ENCODE measurements at regions not wholly inside any gene's neighbourhood (a gene's known extent, or its start where the extent isn't known, plus 50 kb on each side); places are given as distances from the start of the nearest gene placed in this dataset.

DNA sequence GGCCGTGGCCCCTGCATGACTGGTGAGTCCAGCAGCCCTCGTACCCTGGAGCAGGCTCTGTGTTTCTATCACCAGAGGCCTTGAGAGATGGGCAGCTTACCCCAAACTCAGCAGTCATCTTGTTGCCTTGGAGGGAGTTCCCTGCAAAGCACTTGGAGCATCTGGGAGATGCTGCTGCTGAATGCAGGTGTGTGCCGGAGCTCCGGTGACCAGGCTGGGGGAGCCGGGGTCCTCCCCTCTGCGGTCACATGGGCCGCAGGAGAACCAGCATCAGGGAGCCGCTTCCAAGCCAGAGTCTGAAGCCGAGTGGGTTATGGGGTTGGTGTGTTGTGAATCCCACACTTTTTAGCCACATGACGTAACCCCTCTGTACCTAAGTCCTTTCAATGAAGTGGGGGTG, 82.8 kb downstream of the TEX29 start:
- no peaks in the 10 kb centered on the region for H3K4me1 ChIP-seq (ENCODE audit: control insufficient read depth, low read depth, low read length)
- no peaks in the 10 kb centered on the region for H3K9me3 ChIP-seq (ENCODE audit: control insufficient read depth, low read depth, low read length)
- H3K27me3 ChIP-seq (ENCODE audit: control insufficient read depth, insufficient read depth, low read length) = no peaks in the 10 kb centered on the region
- H3K4me3 ChIP-seq (ENCODE audit: low read length) = no peak overlapping the region
- H3K27ac ChIP-seq (ENCODE audit: low read length) = no peak overlapping the region
- H3K9ac ChIP-seq (ENCODE audit: low read length) = no peak overlapping the region
- H3K36me3 ChIP-seq (ENCODE audit: control insufficient read depth, low read depth, low read length) = no peaks in the 10 kb centered on the region

DNA sequence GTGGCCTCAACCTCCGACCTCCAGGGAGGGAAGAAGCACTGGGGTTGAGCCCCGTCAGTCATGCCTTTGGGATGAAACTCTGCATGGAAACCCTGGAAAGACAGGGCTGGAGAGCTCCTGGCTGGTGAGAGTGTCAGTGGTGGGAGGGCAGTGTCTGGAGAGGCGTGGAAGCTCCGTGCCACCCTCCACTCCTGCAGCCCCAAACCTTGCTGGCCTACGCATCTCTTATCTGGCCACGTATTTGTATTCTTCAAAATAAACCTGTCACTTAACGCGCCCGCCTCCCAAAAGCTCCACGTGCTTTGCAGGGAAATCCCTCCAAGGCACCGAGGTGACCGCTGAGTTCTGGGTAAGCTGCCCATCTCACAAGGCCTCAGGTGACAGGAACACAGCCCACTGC, 84.3 kb downstream of the TEX29 start:
- Histone ChIP-seq H3K27ac (ENCODE audit: low read length) (no peak overlapping the region), H3K4me1 (ENCODE audit: control insufficient read depth, low read depth, low read length) (no peaks in the 10 kb centered on the region), H3K9ac (ENCODE audit: low read length) (no peak overlapping the region), H3K4me3 (ENCODE audit: low read length) (no peak overlapping the region), H3K27me3 (ENCODE audit: control insufficient read depth, insufficient read depth, low read length) (no peaks in the 10 kb centered on the region), H3K36me3 (ENCODE audit: control insufficient read depth, low read depth, low read length) (no peaks in the 10 kb centered on the region), H3K9me3 (ENCODE audit: control insufficient read depth, low read depth, low read length) (no peaks in the 10 kb centered on the region)

DNA sequence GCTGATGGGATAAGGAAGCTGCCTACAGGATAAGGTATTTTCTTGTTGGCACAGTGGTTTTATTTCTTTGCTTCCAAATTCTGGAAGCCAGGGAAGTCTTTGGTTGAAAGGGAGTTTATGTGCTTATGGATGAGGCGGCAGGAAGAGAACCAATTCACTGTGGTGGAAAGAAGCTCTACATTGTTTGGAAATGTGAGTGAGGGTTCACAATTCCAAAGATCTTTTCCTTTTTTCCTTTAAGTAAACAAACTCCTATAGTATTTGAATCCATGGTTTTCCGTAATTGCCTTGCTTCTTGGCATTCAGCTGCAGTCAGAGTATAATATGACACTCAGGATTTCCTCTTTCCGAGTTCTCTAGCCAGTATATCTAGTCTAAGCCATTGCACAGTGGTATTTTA, 86.2 kb downstream of the TEX29 start:
- no peaks in the 10 kb centered on the region for H3K27me3 ChIP-seq (ENCODE audit: control insufficient read depth, insufficient read depth, low read length)
- no peaks in the 10 kb centered on the region for H3K9me3 ChIP-seq (ENCODE audit: control insufficient read depth, low read depth, low read length)

DNA sequence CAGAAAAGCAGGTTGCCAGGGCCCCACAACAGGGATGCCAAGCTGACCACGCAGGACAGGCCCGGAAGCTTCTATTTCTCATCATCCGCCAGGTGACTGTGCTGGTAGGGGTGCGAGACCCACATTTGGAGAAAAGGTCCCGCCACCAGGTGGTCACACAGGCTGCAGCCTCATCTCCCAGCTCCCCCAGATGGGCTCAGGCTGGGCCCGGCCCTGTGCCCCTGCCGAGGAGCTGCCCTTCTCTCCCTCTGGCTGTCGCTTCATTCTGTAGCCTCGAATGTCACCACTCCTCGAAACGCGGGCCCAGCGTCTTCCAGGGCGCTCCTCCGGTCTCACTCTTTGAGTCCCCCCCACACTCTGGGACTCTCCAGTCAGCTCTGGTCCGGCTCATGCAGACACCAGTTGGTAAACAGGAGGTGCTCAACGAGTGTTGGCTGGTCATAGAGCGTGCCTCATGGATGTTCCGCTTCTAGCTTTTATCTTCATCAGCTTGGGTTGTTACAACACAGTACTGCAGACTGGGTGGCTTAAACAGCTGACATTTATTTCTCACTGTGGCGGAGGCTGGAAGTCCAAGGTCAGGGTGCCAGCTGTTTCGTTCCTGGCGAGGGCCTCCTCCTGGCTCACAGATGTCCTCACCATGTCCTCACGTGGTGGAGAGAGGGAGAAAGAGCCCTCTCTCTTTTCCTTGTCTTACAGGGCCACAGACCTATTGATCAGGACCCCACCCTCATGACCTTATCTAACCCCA, 87.1 kb downstream of the TEX29 start:
- H3K27ac ChIP-seq (ENCODE audit: low read length) = no peak overlapping the region
- H3K9ac ChIP-seq (ENCODE audit: low read length) = no peak overlapping the region
- H3K9me3 ChIP-seq (ENCODE audit: control insufficient read depth, low read depth, low read length) = no peaks in the 10 kb centered on the region
- H3K36me3 ChIP-seq (ENCODE audit: control insufficient read depth, low read depth, low read length) = no peaks in the 10 kb centered on the region
- H3K4me1 ChIP-seq (ENCODE audit: control insufficient read depth, low read depth, low read length) = no peaks in the 10 kb centered on the region
- H3K27me3 ChIP-seq (ENCODE audit: control insufficient read depth, insufficient read depth, low read length) = no peaks in the 10 kb centered on the region
- H3K4me3 ChIP-seq (ENCODE audit: low read length) = no peak overlapping the region

More for the DNA sequence above, 86.2 kb downstream of the TEX29 start:
- H3K27ac ChIP-seq (ENCODE audit: low read length) = no peak overlapping the region
- H3K9ac ChIP-seq (ENCODE audit: low read length) = no peak overlapping the region
- H3K36me3 ChIP-seq (ENCODE audit: control insufficient read depth, low read depth, low read length) = no peaks in the 10 kb centered on the region
- H3K4me3 ChIP-seq (ENCODE audit: low read length) = no peak overlapping the region
- no peaks in the 10 kb centered on the region for H3K4me1 ChIP-seq (ENCODE audit: control insufficient read depth, low read depth, low read length)

DNA sequence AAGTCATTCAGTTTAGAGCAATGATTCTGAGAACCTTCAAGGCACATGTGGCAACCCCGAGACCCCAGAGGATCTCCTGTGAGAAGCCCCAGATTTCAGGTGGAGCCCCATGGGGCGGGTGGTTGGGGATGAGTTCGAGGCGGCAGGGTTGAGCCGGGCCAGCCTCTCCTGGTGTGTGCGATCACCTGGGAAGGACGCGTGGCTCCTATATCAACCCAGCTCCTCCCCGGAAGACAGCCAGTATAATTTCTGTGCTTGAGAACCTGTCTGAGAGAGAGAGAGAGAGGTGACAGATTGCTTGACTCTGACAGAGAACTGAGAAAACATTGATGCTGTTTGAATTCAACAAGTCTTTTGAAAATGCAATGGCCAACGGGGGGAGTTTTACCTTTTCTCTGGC, 89.0 kb downstream of the TEX29 start:
- no peak overlapping the region for H3K9ac ChIP-seq (ENCODE audit: low read length)
- no peaks in the 10 kb centered on the region for H3K36me3 ChIP-seq (ENCODE audit: control insufficient read depth, low read depth, low read length)
- H3K9me3 ChIP-seq (ENCODE audit: control insufficient read depth, low read depth, low read length) = no peaks in the 10 kb centered on the region
- H3K4me3 ChIP-seq (ENCODE audit: low read length) = no peak overlapping the region
- H3K27ac ChIP-seq (ENCODE audit: low read length) = no peak overlapping the region
- no peaks in the 10 kb centered on the region for H3K27me3 ChIP-seq (ENCODE audit: control insufficient read depth, insufficient read depth, low read length)
- H3K4me1 ChIP-seq (ENCODE audit: control insufficient read depth, low read depth, low read length) = peaks cover 4% of the 10 kb centered on the region

DNA sequence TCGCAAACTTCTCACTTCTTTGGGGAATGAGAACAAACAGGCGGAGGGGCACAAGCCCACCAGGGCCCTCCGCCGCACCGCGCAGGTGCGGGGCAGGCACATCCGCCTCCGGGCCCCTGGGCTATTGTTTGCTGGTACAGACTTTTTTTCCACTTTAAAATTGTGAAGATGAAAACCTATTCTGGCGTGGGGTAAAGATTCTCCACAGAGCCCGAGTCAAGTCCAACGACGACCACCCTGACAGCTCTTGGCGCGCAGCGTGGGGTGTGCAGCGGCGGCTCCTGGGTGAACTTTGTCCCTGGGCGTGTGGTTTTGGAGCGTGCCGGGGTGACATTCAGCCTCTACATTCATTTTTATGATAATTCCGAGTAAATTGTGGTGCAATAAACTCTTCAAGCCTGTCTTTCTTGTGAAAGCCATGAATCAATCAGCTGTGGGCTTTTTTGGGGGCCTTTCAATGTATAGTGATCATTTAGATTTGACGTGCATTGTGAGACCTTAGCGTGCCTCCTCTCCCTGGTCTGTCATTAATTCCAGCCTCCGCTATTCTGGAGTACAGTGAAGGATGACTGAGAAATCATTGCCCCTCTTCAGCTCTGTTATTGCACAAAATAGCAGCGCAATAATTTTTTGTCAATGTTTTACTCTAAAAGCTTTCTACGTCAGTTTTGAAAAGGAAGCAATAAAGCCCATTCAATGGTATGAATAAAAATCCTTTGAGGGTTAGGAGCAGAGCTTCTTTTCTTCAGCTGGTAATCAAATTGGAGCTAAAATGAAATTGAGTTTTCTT, 90.0 kb downstream of the TEX29 start:
- Histone ChIP-seq H3K9ac (ENCODE audit: low read length) (no peak overlapping the region), H3K4me1 (ENCODE audit: control insufficient read depth, low read depth, low read length) (peaks cover 4% of the 10 kb centered on the region), H3K27me3 (ENCODE audit: control insufficient read depth, insufficient read depth, low read length) (no peaks in the 10 kb centered on the region), H3K4me3 (ENCODE audit: low read length) (no peak overlapping the region), H3K9me3 (ENCODE audit: control insufficient read depth, low read depth, low read length) (no peaks in the 10 kb centered on the region), H3K27ac (ENCODE audit: low read length) (no peak overlapping the region), H3K36me3 (ENCODE audit: control insufficient read depth, low read depth, low read length) (no peaks in the 10 kb centered on the region)

DNA sequence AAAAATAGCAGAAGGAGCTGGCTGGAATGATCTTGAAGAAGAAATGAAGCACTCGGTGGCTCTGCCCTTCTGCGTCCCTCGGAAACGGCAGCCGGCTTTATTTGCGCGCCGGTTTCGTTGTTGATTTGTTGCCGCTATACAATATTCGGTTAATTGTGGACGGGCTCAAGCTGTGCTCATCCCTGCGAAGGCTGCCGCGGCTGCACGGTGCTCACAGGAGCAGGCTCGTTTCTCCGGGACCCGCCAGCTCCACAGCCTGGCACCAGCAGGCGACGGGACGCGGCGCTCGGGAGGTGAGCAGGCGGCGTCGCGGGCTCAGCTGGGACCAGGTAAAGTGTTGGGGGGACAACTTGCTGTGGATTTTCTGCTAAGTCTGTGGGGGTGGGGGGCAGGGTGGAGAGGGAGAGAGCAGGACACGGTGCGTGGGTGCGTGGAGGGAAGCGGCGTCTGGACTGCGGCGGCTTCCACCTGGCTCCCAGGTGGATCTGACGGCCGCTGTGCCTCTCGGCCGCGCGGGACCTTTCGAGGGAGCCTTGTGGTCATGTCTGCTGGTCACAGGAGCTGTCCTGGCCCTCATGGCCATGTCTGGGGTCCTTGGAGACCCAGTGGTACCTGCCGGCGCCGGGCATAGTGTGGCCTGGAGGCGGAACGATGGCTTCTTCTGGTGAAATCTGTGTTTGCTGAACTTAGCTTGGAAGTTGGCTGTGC, 90.9 kb downstream of the TEX29 start:
- Histone ChIP-seq H3K36me3 (ENCODE audit: control insufficient read depth, low read depth, low read length) (no peaks in the 10 kb centered on the region), H3K4me3 (ENCODE audit: low read length) (no peak overlapping the region), H3K9me3 (ENCODE audit: control insufficient read depth, low read depth, low read length) (no peaks in the 10 kb centered on the region), H3K4me1 (ENCODE audit: control insufficient read depth, low read depth, low read length) (peaks cover 4% of the 10 kb centered on the region), H3K9ac (ENCODE audit: low read length) (no peak overlapping the region), H3K27me3 (ENCODE audit: control insufficient read depth, insufficient read depth, low read length) (no peaks in the 10 kb centered on the region), H3K27ac (ENCODE audit: low read length) (no peak overlapping the region)

DNA sequence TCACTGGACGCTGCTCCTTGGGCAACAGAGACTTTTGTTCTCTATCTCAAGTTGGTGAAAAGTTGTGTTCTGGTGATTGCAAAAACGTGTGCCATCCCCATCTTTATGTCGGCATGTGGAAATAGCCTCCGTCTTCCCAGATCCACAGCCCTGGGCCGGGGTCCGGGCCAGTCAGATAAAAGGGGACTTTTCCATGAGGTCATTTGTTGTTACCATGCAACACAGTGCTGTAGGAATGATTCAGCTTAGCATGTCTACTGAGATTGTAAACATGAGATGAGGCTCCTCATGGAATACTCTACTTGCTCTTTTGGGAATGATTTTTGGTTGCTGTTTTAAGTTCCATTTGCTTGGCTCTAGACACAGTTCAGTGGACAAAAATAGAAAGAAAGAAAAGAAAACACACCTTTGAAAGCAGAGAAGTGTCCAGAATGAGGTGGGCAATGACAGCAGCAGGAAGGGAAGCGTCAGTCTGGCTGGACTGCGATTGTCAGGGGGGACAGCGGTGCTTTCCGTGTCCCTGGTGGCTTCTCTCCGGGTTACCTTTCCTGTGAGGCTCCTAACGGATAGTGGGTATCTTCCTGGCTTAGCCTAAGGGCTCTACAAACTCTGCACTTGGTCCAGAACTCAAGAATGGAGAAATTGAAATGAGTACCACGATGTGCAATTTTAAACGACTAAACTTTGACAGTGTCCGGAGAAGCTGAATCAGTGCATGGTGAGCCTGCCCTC, 91.6 kb downstream of the TEX29 start:
- H3K9me3 ChIP-seq (ENCODE audit: control insufficient read depth, low read depth, low read length) = no peaks in the 10 kb centered on the region
- H3K27me3 ChIP-seq (ENCODE audit: control insufficient read depth, insufficient read depth, low read length) = no peaks in the 10 kb centered on the region
- H3K4me3 ChIP-seq (ENCODE audit: low read length) = no peak overlapping the region

DNA sequence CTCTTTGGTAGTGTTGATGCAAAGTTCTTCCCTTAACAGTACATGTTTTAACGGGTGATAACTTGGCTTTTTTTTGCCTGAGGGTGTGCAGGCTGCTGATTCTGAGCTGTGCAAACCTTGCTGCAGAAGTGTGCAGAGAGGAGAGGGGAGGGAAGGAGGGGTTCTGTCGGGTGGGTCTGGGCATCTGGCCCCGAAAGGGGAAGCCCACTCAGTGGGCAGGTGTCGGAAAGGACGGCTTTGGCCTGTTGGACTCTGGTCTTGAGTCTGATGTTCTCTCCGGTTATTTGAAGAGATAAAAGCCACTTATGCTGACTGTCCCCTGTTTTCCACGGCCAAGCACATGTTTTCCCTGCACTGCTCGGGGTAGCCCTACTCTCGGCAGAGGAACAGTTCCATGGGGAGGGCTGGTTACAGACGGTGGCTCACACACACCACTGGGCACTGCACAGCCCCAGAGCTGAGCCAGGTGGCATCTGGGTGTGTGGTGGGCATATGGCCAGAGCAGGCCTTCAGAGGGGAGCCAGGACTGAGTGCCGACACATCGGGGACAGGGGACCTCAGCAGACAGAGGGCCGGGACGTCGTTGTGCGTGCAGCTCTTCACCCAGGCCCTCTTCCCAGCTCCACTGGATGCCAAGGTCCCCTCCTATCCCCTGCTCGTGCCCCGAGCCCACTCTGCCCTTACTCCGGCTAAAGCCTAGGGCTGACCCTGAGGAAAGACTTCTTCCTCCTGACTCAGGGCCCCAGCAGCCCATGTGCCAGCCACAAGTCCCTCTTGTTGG, 93.2 kb downstream of the TEX29 start:
- Histone ChIP-seq H3K4me3 (ENCODE audit: low read length) (no peak overlapping the region), H3K27me3 (ENCODE audit: control insufficient read depth, insufficient read depth, low read length) (no peaks in the 10 kb centered on the region)

More for the DNA sequence above, 91.6 kb downstream of the TEX29 start:
- Histone ChIP-seq H3K4me1 (ENCODE audit: control insufficient read depth, low read depth, low read length) (peaks cover 4% of the 10 kb centered on the region), H3K27ac (ENCODE audit: low read length) (no peak overlapping the region), H3K9ac (ENCODE audit: low read length) (no peak overlapping the region), H3K36me3 (ENCODE audit: control insufficient read depth, low read depth, low read length) (no peaks in the 10 kb centered on the region)

DNA sequence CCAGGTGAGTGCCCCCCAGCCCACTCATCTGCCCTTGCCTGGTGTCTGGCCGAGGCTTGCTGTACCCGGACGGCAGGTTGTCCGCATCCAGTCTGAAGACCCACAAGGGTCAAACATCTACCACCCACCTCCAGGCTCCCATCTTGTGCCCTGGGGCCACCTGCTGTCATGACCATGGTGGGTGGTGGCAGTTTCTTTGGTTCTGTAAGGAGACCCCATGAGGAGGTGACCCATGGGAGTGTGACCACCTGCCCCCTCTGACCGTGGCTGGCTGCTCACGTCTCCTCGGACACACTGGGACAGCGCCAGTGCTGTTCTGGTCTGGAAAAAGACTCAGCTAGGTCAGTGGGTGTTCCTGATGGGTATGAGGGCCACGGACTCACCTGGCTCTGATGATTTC, 93.9 kb downstream of the TEX29 start:
- peaks cover 4% of the 10 kb centered on the region for H3K4me1 ChIP-seq (ENCODE audit: control insufficient read depth, low read depth, low read length)
- H3K9me3 ChIP-seq (ENCODE audit: control insufficient read depth, low read depth, low read length) = no peaks in the 10 kb centered on the region
- H3K27me3 ChIP-seq (ENCODE audit: control insufficient read depth, insufficient read depth, low read length) = no peaks in the 10 kb centered on the region
- no peaks in the 10 kb centered on the region for H3K36me3 ChIP-seq (ENCODE audit: control insufficient read depth, low read depth, low read length)
- no peak overlapping the region for H3K4me3 ChIP-seq (ENCODE audit: low read length)
- H3K27ac ChIP-seq (ENCODE audit: low read length) = no peak overlapping the region
- no peak overlapping the region for H3K9ac ChIP-seq (ENCODE audit: low read length)

More for the DNA sequence above, 93.2 kb downstream of the TEX29 start:
- Histone ChIP-seq H3K9me3 (ENCODE audit: control insufficient read depth, low read depth, low read length) (no peaks in the 10 kb centered on the region), H3K4me1 (ENCODE audit: control insufficient read depth, low read depth, low read length) (peaks cover 4% of the 10 kb centered on the region), H3K9ac (ENCODE audit: low read length) (no peak overlapping the region), H3K36me3 (ENCODE audit: control insufficient read depth, low read depth, low read length) (no peaks in the 10 kb centered on the region), H3K27ac (ENCODE audit: low read length) (no peak overlapping the region)
